Naive B cell (primary cell): ENCODE measurements at regions not wholly inside any gene's neighbourhood (a gene's known extent, or its start where the extent isn't known, plus 50 kb on each side); places are given as distances from the start of the nearest gene placed in this dataset.

Source experiments
- ATAC-seq, 2 donors: fragments of 150-1000 bp; cut with Tn5 transposase; 2 replicates each; pipeline ENCODE4 v1.10.0; 2021; ENCODE audit warnings: low read depth in 2 of 2, mild to moderate bottlenecking in 2 of 2, moderate library complexity in 2 of 2
- DNase-seq: peaks from one replicate; pipeline ENCODE4 v3.0.0; 2022
- H3K27ac Mint-ChIP-seq, 6 donors: one replicate each; pipeline ENCODE4 v1.8.0; 2020 to 2022; ENCODE audit warnings: mild to moderate bottlenecking in 6 of 6, mixed read lengths in 6 of 6, moderate library complexity in 5 of 6, inconsistent platforms in 2 of 6
- H3K27me3 Mint-ChIP-seq, 3 donors: one replicate each; pipeline ENCODE4 v1.8.0; 2021 to 2022; ENCODE audit warnings: mixed read lengths in 3 of 3, mild to moderate bottlenecking in 1 of 3
- H3K36me3 Mint-ChIP-seq, 2 donors: one replicate each; pipeline ENCODE4 v1.8.0; 2020 to 2022; ENCODE audit warnings: mixed read lengths in 2 of 2, inconsistent platforms in 1 of 2, mild to moderate bottlenecking in 1 of 2
- H3K4me1 Mint-ChIP-seq, 3 donors: one replicate each; pipeline ENCODE4 v1.8.0; 2020 to 2022; ENCODE audit warnings: mixed read lengths in 3 of 3, inconsistent platforms in 1 of 3, mild to moderate bottlenecking in 1 of 3, moderate library complexity in 1 of 3
- H3K4me3 Mint-ChIP-seq, 8 donors: one replicate each; pipeline ENCODE4 v1.8.0; 2020 to 2022; ENCODE audit warnings: mild to moderate bottlenecking in 8 of 8, mixed read lengths in 8 of 8, moderate library complexity in 8 of 8, inconsistent platforms in 2 of 8
- H3K9me3 Mint-ChIP-seq, 7 donors: one replicate each; pipeline ENCODE4 v1.8.0; 2020 to 2022; ENCODE audit warnings: mixed read lengths in 7 of 7, mild to moderate bottlenecking in 5 of 7, inconsistent platforms in 2 of 7, moderate library complexity in 1 of 7

DNA sequence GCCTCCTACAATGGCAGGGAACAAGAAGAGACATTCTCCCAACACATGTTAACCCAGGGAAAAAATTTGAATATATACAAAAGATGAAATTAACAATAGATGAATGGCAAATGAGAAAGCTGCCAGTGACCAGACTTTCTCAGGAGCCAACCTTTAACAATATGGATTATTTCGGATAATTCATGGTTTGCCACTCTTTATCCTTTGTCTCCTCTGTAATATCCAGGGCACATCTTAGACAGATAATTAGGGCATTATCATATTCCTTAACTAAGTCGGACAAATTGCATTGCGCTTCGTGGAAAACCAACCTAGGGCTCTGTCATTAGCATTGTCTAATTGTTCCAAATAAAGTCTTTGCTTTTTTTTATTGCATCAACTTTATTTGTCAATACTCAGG is 97.3 kb downstream of the CDCA7 start:
- Mint-ChIP-seq H3K36me3 (no peaks in the 10 kb centered on the region), H3K9me3 (peaks cover 0 to 4% (median 0%) of the 10 kb centered on the region in 7 donors), H3K4me1 (peaks cover 0 to 7% (median 0%) of the 10 kb centered on the region in 3 donors), H3K4me3 (no peak overlapping the region), H3K27ac (no peak overlapping the region), H3K27me3 (peaks cover 28 to 44% (median 41%) of the 10 kb centered on the region in 3 donors)
- ATAC-seq = no peak
- no peak for DNase-seq

DNA sequence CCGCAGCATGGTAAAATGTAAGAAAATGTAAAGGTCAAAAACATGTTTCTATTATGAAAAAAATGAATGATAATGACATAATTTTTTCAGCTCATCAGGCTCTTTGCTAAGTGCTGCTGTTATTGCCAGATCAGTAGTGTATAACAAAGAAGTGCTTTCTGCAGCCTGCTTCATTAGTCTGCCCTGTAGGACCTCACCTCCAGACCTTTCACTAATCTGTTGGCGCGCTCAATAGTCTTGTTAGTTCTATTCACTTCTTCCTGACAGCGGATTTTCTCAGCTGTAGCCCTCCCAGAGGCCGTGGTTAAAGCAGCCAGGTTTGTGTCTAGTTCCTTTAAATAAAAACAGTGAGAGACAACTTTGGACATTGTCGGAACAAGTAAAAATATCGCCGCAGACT is 97.7 kb downstream of the CDCA7 start:
- no peak for DNase-seq
- no peak overlapping the region for H3K27ac Mint-ChIP-seq
- no peak for ATAC-seq
- no peak overlapping the region for H3K4me3 Mint-ChIP-seq
- H3K4me1 Mint-ChIP-seq = peaks cover 0 to 7% (median 0%) of the 10 kb centered on the region in 3 donors
- peaks cover 31 to 49% (median 46%) of the 10 kb centered on the region in 3 donors for H3K27me3 Mint-ChIP-seq
- no peaks in the 10 kb centered on the region for H3K36me3 Mint-ChIP-seq
- H3K9me3 Mint-ChIP-seq = peaks cover 0 to 4% (median 0%) of the 10 kb centered on the region in 7 donors

DNA sequence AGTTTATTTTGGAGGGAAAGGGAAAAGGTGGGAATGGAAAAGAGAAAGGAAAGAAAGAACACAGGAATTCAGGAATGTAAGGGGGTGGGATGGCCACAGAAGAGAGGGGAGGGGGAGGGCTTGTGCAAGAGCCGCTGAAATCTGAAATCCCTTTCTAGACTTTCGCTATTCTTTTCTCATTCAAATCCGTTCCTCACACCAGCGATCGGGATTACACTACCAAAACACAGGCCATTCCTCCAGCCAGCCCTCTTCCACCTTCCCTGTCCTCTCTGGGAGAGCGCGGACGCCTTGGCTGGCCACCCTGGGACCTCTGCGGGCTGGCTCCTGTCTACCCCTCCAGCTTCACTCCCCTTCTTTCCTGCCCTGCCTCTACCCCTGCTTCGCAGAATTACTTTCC is 102.3 kb downstream of the CDCA7 start:
- Mint-ChIP-seq H3K9me3 (peaks cover 0 to 4% (median 0%) of the 10 kb centered on the region in 7 donors), H3K27me3 (peaks cover 33 to 53% (median 46%) of the 10 kb centered on the region in 3 donors), H3K36me3 (no peaks in the 10 kb centered on the region), H3K27ac (no peak overlapping the region), H3K4me3 (no peak overlapping the region), H3K4me1 (no peaks in the 10 kb centered on the region)
- DNase-seq (no peak), ATAC-seq (no peak)

DNA sequence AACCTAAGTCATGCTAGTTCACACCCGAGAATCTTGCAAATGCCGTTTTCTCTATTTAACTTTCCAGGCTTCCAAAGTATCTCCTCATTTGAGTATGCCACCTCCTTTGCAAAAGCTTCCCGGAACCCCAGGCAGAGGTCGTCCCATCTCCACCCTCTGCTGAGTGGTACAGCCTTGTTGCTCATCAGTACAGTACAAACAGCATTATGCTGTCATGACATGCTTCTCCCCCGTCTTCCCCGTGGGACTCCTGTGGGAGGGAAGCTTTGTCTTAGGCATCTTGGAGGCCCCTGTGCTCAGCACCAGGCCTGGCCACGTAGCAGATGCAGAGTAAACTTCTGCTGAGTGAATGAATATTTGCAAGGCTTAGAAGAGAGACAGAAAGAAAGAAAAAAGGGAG is 102.7 kb downstream of the CDCA7 start:
- no peaks in the 10 kb centered on the region for H3K36me3 Mint-ChIP-seq
- H3K9me3 Mint-ChIP-seq = peaks cover 0 to 4% (median 0%) of the 10 kb centered on the region in 7 donors
- H3K4me3 Mint-ChIP-seq = no peak overlapping the region
- H3K27me3 Mint-ChIP-seq = peaks cover 36 to 57% (median 46%) of the 10 kb centered on the region in 3 donors
- no peaks in the 10 kb centered on the region for H3K4me1 Mint-ChIP-seq
- no peak overlapping the region for H3K27ac Mint-ChIP-seq
- ATAC-seq = no peak
- no peak for DNase-seq

DNA sequence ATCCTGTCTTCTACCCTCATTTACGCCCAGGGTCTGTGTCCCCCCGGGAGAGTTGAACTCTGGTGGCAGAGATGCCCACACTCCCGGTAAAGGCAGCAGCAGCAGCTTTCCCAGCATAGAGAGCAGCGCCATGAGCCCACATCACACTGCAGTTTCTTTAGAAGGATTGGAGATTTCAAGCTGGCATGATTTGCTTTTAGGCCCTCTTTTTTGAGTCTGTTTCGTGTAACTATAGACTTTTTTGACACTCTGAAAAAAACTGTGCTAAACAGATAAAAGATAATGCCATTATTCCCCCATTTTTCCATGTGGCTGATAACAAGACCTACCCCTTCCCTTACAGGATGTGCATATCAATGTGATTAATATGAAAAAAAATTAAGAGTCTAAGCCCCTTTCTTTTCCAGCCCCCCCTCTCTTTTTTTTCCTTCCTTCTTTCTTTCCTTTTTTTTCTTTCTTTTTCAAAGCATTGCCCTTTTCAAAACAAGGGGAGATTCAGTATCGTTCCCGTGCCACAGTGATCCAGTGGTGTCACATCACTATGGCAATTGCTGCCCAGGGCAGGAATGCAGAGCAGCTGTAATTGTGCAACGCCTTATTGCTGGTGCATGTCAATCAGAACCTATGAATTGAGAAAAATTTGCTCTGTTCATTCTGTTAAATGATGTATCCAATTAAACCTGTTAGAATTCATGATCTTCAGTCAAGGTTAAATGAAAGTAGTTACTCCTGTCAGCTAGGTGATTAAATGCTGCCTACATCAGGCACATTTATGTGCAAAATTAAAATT is 104.5 kb downstream of the CDCA7 start:
- H3K9me3 Mint-ChIP-seq = peaks cover 0 to 4% (median 0%) of the 10 kb centered on the region in 7 donors
- no peaks in the 10 kb centered on the region for H3K4me1 Mint-ChIP-seq
- peaks cover 29 to 58% (median 43%) of the 10 kb centered on the region in 3 donors for H3K27me3 Mint-ChIP-seq
- no peak for ATAC-seq
- no peak overlapping the region for H3K27ac Mint-ChIP-seq
- DNase-seq = no peak
- H3K36me3 Mint-ChIP-seq = no peaks in the 10 kb centered on the region
- no peak overlapping the region for H3K4me3 Mint-ChIP-seq

DNA sequence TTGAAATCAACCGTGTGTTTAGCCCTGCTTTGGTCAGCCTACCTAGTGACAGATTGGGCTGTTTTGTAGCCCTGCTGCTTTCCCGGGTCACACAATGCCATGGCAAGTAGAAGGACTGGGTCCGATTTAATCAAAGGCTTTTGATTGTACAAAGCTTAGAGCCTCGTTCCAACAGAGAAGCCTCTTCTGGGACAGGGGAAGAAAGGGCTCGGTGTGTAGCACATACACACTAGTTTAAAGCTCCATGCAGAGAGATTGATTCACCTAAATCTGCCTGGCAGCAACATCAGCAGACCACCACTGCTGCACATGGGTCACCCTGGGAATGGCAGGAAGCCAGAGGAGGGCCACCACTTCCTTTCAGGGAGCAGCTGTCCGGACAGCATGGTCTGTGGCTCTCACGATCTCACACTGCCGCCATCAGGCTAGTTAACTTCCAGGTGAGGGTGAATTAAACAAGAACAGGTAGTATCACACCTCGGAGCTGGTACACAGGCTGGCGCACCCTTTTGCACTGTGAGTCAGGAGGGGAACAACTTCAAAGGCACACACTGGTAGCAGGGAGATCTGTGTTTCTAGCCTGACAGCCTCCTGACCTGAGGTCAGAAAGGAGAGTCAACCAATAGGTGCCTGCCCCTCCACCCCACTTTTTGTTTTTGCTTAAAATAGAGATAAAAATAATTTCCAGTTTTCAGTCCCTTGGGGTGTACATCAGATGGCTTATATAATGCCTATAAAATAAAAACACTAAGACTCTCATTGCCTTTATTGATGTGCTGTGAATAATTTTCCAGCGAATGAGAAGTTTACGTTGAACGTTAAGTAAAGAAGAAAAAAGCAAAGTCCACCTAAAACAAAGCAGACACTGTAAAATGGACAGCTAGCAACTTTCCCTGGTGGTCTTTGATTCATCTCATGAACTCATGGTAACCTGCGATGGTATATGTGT is 108.5 kb downstream of the CDCA7 start:
- no peak for ATAC-seq
- Mint-ChIP-seq H3K27me3 (peaks cover 7 to 25% (median 21%) of the 10 kb centered on the region in 3 donors), H3K36me3 (no peaks in the 10 kb centered on the region), H3K4me3 (no peak overlapping the region), H3K9me3 (no peaks in the 10 kb centered on the region), H3K27ac (no peak overlapping the region), H3K4me1 (no peaks in the 10 kb centered on the region)
- no peak for DNase-seq

DNA sequence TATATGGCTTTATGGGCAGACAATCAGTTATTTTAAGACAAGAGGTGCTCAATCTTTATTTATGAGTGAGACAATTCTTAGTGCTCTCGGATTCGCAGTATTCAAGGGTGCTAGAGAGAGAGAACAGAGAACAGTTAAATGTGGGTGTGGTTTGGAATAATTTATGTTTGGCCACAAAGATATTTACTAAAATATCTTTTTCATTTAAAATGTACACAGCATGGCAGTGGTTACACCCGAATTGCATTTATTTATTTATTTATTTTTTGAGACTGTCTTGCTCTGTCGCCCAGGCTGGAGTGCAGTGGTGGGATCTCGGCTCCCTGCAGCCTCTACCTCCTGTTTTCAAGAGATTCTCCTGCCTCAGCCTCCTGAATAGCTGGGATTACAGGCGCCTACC is 109.2 kb downstream of the CDCA7 start:
- ATAC-seq = no peak
- Mint-ChIP-seq H3K4me3 (no peak overlapping the region), H3K9me3 (no peaks in the 10 kb centered on the region), H3K27me3 (peaks cover 7 to 24% (median 21%) of the 10 kb centered on the region in 3 donors), H3K4me1 (no peaks in the 10 kb centered on the region), H3K27ac (no peak overlapping the region), H3K36me3 (no peaks in the 10 kb centered on the region)
- DNase-seq = no peak

DNA sequence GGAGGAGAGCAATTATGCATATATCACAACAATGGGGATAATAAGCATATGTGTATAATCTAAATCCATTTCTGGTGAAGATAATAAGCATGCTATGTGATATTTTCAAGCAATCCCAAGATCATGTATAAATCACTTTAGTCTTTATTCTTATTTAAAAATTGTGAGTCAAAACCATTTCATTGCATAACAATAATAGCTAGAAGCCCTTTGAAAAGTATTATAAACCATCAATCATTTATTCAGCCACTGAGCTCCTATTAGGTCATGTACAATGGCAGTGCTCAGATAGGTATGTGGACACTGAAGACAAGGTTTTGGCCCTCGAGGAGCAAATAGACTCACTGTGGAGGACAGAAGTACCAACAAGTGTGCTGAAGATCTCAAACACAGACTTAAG is 113.1 kb downstream of the CDCA7 start:
- DNase-seq = no peak
- peaks cover 0 to 7% of the 10 kb centered on the region in 2 donors for H3K36me3 Mint-ChIP-seq
- H3K9me3 Mint-ChIP-seq = peaks cover 0 to 8% (median 6%) of the 10 kb centered on the region in 7 donors
- ATAC-seq = no peak
- H3K27me3 Mint-ChIP-seq = peaks cover 14 to 25% (median 19%) of the 10 kb centered on the region in 3 donors
- no peaks in the 10 kb centered on the region for H3K4me1 Mint-ChIP-seq
- H3K27ac Mint-ChIP-seq = no peak overlapping the region
- H3K4me3 Mint-ChIP-seq = no peak overlapping the region

DNA sequence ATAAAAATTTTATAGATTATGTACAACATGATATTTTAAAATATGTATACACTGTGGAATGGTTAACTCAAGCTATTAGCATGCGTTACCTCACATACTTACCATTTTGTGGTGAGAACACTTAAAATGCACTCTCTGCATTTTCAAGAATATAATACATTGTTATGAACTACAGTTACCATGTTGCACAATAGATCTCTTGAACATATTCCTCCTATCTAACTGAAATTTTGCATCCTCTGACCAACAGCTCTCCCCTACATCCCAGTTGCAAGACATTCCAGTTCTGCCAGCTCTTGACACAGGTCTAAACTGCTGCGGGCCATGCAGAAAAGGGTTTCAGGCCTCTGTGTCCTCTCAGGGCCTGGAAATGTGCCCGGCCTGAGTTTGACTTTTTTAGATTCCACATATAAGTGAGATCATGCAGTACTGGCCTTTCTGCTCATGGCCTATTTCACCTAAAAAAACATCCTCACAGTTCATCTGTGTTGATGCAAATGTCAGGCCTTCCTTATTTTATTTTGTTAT is 113.7 kb downstream of the CDCA7 start:
- no peak overlapping the region for H3K27ac Mint-ChIP-seq
- peaks cover 0 to 7% of the 10 kb centered on the region in 2 donors for H3K36me3 Mint-ChIP-seq
- H3K9me3 Mint-ChIP-seq = peaks cover 0 to 8% (median 6%) of the 10 kb centered on the region in 7 donors
- ATAC-seq (no peak), DNase-seq (no peak)
- H3K4me1 Mint-ChIP-seq = no peaks in the 10 kb centered on the region
- H3K4me3 Mint-ChIP-seq = no peak overlapping the region
- peaks cover 11 to 25% (median 16%) of the 10 kb centered on the region in 3 donors for H3K27me3 Mint-ChIP-seq

DNA sequence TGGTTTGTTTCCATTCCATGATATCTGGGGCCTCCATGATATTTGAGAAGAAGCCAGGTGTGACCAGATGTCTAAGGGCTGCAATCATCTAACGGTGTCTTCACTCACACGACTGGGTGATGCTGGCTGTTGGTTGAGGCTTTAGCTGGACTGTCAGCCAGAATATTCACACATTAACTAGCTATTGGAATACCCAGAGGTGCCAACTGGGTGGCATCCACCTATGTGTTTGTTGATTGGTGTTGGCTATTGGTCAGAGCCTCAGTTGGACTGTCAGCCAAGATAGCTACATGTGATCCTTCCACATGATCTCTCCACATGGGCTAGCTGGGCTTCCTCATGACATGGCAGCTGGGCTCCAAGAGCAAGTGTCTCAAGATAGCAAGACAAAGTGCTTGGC is 117.4 kb downstream of the CDCA7 start:
- ATAC-seq = no peak
- Mint-ChIP-seq H3K27ac (no peak overlapping the region), H3K27me3 (peaks cover 19 to 28% (median 23%) of the 10 kb centered on the region in 3 donors), H3K9me3 (peaks cover 0 to 8% (median 6%) of the 10 kb centered on the region in 7 donors), H3K4me3 (no peak overlapping the region), H3K4me1 (no peaks in the 10 kb centered on the region), H3K36me3 (peaks cover 0 to 7% of the 10 kb centered on the region in 2 donors)
- DNase-seq = no peak

DNA sequence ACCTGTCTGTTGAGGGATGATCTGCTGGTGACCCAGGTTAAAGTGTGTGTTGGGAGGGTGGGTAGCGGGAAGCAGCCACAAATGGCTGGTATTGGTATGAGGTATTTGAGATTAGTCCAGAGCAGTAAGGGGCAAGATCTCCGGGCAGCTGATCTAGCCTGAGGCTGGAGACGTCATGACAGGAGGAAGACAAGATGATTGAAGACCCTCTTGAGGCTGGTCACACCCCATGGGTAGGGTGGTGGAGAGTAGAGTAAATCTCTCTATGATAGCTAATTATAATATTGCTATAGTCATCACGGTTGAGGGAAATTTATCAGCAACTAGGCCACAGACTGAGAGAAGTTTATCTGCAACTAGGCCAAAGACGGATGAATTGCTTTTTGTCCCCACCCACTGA is 128.5 kb downstream of the CDCA7 start:
- Mint-ChIP-seq H3K27ac (no peak overlapping the region), H3K27me3 (peaks cover 0 to 8% (median 8%) of the 10 kb centered on the region in 3 donors), H3K36me3 (no peaks in the 10 kb centered on the region), H3K9me3 (no peaks in the 10 kb centered on the region), H3K4me3 (no peak overlapping the region), H3K4me1 (no peaks in the 10 kb centered on the region)
- ATAC-seq (no peak), DNase-seq (no peak)

DNA sequence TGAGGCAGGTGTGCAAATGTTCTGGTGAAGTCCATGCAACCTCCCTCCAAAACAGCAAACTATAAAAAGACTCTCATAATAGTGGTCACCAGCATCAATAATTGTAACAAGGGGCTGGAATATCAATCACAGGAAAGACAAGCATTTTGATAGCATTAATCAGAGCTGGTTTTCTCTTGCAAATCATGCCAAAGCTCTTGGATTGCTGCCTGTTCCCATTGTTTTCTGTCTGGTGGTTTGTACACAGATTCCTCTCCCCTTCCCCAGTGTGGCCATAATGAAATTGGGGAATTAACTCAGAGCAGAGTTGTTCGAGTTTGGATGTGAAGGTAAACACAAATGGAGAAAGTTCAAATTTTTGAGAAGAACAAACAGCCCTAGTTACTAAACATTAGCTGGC is 134.2 kb downstream of the CDCA7 start:
- H3K27ac Mint-ChIP-seq = no peak overlapping the region
- peaks cover 0 to 3% (median 0%) of the 10 kb centered on the region in 7 donors for H3K9me3 Mint-ChIP-seq
- peaks cover 18 to 21% (median 20%) of the 10 kb centered on the region in 3 donors for H3K27me3 Mint-ChIP-seq
- H3K4me1 Mint-ChIP-seq = no peaks in the 10 kb centered on the region
- ATAC-seq (no peak), DNase-seq (no peak)
- H3K36me3 Mint-ChIP-seq = peaks cover 0 to 4% of the 10 kb centered on the region in 2 donors
- H3K4me3 Mint-ChIP-seq = no peak overlapping the region

DNA sequence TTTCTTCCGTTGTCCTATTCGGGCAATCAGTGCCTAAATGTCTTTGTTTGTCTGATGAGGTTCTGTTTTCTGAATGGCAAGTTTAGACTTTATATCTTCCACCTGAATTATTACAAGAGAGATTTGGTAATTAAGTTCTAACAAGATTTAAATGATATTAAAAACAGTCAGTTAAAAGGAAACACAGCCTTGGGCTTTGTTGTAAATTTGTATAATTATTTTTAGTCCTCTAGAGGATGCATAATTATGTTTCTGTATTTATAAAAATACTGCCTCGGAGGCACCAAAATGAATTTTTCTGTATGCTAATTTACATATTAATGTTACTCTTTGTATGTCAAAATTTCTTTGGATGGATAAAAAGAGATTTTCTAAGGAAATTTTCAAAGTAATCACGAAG is 136.7 kb downstream of the CDCA7 start:
- Mint-ChIP-seq H3K36me3 (peaks cover 0 to 4% of the 10 kb centered on the region in 2 donors), H3K4me1 (no peaks in the 10 kb centered on the region), H3K4me3 (no peak overlapping the region), H3K27ac (no peak overlapping the region), H3K9me3 (peaks cover 0 to 3% (median 0%) of the 10 kb centered on the region in 7 donors), H3K27me3 (peaks cover 18 to 20% (median 18%) of the 10 kb centered on the region in 3 donors)
- no peak for ATAC-seq
- no peak for DNase-seq
